DND-41 (cell line): ENCODE measurements at regions not wholly inside any gene's neighbourhood (a gene's known extent, or its start where the extent isn't known, plus 50 kb on each side); places are given as distances from the start of the nearest gene placed in this dataset.

Source experiments
- EZH2 ChIP-seq: IDR thresholded peaks from 3 replicates; pipeline ENCODE4 v1.6.1; 2012; ENCODE audit warnings: borderline replicate concordance, low read depth, mild to moderate bottlenecking, moderate library complexity, low read length, inconsistent platforms; ENCODE audit not compliant: severe bottlenecking
- TF ChIP-seq, protein P1 (sequence below): IDR thresholded peaks from 2 replicates; pipeline ENCODE4 v1.5.1; 2012; ENCODE audit warnings: borderline replicate concordance, low read length, moderate library complexity, mild to moderate bottlenecking; ENCODE audit not compliant: poor library complexity, severe bottlenecking; ENCODE audit errors: extremely low read depth

DNA sequence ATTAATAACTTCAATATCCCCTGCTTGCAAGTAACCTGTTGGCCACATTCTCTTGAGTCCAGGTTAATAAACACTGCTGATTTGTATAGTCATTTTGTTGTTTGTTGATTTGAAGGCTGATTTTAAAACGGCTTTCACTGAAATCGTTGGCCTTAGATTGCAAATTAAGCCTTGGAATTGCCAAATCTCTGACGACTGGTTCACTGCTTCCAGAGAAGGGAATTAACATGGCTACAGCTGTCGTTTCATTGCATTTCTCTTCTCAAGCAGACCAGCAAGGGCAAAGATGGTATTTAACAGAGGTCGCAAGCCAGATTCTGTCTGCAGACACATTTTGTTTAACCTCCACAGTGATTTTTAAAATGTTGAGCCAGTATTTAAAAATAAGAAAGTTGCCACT is 470.9 kb downstream of the TFAP2A start:
- TF ChIP-seq EZH2, result no peak
- TF ChIP-seq, protein P1, sequence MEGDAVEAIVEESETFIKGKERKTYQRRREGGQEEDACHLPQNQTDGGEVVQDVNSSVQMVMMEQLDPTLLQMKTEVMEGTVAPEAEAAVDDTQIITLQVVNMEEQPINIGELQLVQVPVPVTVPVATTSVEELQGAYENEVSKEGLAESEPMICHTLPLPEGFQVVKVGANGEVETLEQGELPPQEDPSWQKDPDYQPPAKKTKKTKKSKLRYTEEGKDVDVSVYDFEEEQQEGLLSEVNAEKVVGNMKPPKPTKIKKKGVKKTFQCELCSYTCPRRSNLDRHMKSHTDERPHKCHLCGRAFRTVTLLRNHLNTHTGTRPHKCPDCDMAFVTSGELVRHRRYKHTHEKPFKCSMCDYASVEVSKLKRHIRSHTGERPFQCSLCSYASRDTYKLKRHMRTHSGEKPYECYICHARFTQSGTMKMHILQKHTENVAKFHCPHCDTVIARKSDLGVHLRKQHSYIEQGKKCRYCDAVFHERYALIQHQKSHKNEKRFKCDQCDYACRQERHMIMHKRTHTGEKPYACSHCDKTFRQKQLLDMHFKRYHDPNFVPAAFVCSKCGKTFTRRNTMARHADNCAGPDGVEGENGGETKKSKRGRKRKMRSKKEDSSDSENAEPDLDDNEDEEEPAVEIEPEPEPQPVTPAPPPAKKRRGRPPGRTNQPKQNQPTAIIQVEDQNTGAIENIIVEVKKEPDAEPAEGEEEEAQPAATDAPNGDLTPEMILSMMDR, result no peak
